ENCODE measurements at regions not wholly inside any gene's neighbourhood (a gene's known extent, or its start where the extent isn't known, plus 50 kb on each side); places are given as distances from the start of the nearest gene placed in this dataset.

GRCh38 chr10:125294109-125294508, 133.7 kb upstream of the CTBP2 start (continued):
- TF ChIP-seq CTCF (IDR thresholded peaks at IDR 0.05) (no peak), TAF1 (IDR thresholded peaks at IDR 0.05; ENCODE audit: borderline replicate concordance, low read depth, low read length) (no peak), CHD2 (IDR thresholded peaks at IDR 0.05; ENCODE audit: low read length, partially characterized antibody) (no peak), EP300 (IDR thresholded peaks at IDR 0.05; ENCODE audit: borderline replicate concordance in 1 of 2, low read depth in 1 of 2, low read length in 1 of 2) (no peak), TEAD4 (IDR thresholded peaks at IDR 0.05; ENCODE audit: borderline replicate concordance, insufficient read depth) (no peak), RXRA (IDR thresholded peaks at IDR 0.05; ENCODE audit: borderline replicate concordance, low read depth) (no peak), RFX5 (IDR thresholded peaks at IDR 0.05; ENCODE audit: low read length) (no peak), RAD21 (IDR thresholded peaks at IDR 0.05; ENCODE audit: low read length) (no peak), SIN3A (IDR thresholded peaks at IDR 0.05; ENCODE audit: borderline replicate concordance, low read depth, low read length) (no peak), FOXJ3 (CRISPR knock-in tag; IDR thresholded peaks at IDR 0.05) (no peak), GATA2 (CRISPR knock-in tag; IDR thresholded peaks at IDR 0.05) (no peak), USF1 (IDR thresholded peaks at IDR 0.05; ENCODE audit: borderline replicate concordance, low read depth) (no peak)

GRCh38 chr10:125291836-125292235, 131.5 kb upstream of the CTBP2 start:
- ChIA-PET POLR2A (no interaction called here), CTCF (no interaction called here)
- Histone ChIP-seq H3K36me3 (replicated peaks in 1 of 2; ENCODE audit: control insufficient read depth in 1 of 2, insufficient read depth in 2 of 2, low read length in 1 of 2) (no peaks in the 10 kb centered on the region), H3K4me2 (no peak overlapping the region), H3F3A (replicated peaks; ENCODE audit: insufficient read depth) (no peaks in the 10 kb centered on the region), H3K4me1 (ENCODE audit: control insufficient read depth in 1 of 2, insufficient read depth in 2 of 2, low read depth in 1 of 2, low read length in 1 of 2) (no peaks in the 10 kb centered on the region; a peak in 1 of 4 replicates), H3K9ac (no peak overlapping the region), H3K27ac (ENCODE audit: low read depth in 2 of 2, low read length in 1 of 2) (no peak overlapping the region), H3K79me2 (ENCODE audit: insufficient read depth) (no peaks in the 10 kb centered on the region), H2AFZ (ENCODE audit: low read depth) (no peak overlapping the region), H3K4me3 (ENCODE audit: low read depth in 2 of 2, low read length in 1 of 2) (no peak overlapping the region), H3K9me3 (no peaks in the 10 kb centered on the region), H4K20me1 (ENCODE audit: insufficient read depth) (no peaks in the 10 kb centered on the region), H3K27me3 (ENCODE audit: insufficient read depth) (no peaks in the 10 kb centered on the region), H3K9me2 (no peaks in the 10 kb centered on the region)
- WGBS (ENCODE audit: low lambda C conversion rate) = 58% methylated on average over 9 of the region's 9 CpGs
- no peak for TF ChIP-seq MXI1 (IDR thresholded peaks at IDR 0.05; ENCODE audit: low read depth, low read length)
- DNase-seq = no peak

- Histone ChIP-seq H3K36me3 (replicated peaks in 1 of 2; ENCODE audit: control insufficient read depth in 1 of 2, insufficient read depth in 2 of 2, low read length in 1 of 2) (no peaks in the 10 kb centered on the region), H3F3A (replicated peaks; ENCODE audit: insufficient read depth) (no peaks in the 10 kb centered on the region), H3K27me3 (ENCODE audit: insufficient read depth) (no peaks in the 10 kb centered on the region), H3K9ac (no peak overlapping the region), H2AFZ (ENCODE audit: low read depth) (no peak overlapping the region), H3K4me1 (ENCODE audit: control insufficient read depth in 1 of 2, insufficient read depth in 2 of 2, low read depth in 1 of 2, low read length in 1 of 2) (no peaks in the 10 kb centered on the region), H3K9me2 (no peaks in the 10 kb centered on the region), H4K20me1 (ENCODE audit: insufficient read depth) (no peaks in the 10 kb centered on the region), H3K9me3 (no peaks in the 10 kb centered on the region), H3K4me2 (no peak overlapping the region), H3K4me3 (ENCODE audit: low read depth in 2 of 2, low read length in 1 of 2) (no peak overlapping the region), H3K27ac (ENCODE audit: low read depth in 2 of 2, low read length in 1 of 2) (no peak overlapping the region), H3K79me2 (ENCODE audit: insufficient read depth) (no peaks in the 10 kb centered on the region)
- 32% methylated on average over 1 of the region's 1 CpG for WGBS (ENCODE audit: low lambda C conversion rate)
- no peak for DNase-seq
- ChIA-PET POLR2A (no interaction called here), CTCF (interaction anchor here (0.7 kb wide), 1 partner anchor 1340 kb away, joined by 3 read pairs; no protein-coding TSS in a partner anchor)
- TF ChIP-seq FOSL2 (IDR thresholded peaks at IDR 0.05; ENCODE audit: borderline replicate concordance, low read depth) (no peak), RXRA (IDR thresholded peaks at IDR 0.05; ENCODE audit: borderline replicate concordance, low read depth) (no peak), GATA2 (CRISPR knock-in tag; IDR thresholded peaks at IDR 0.05) (no peak), TCF12 (IDR thresholded peaks at IDR 0.05) (no peak), MXI1 (IDR thresholded peaks at IDR 0.05; ENCODE audit: low read depth, low read length) (no peak), JUND (IDR thresholded peaks at IDR 0.05) (no peak), IRF3 (IDR thresholded peaks at IDR 0.05; ENCODE audit: low read depth, low read length) (no peak), RFX5 (IDR thresholded peaks at IDR 0.05; ENCODE audit: low read length) (no peak), EZH2phosphoT487 (IDR thresholded peaks at IDR 0.05; ENCODE audit: borderline replicate concordance, low read depth) (no peak), ELF1 (IDR thresholded peaks at IDR 0.05) (no peak), MAX (IDR thresholded peaks at IDR 0.05; ENCODE audit: low read depth) (no peak)
Observed at GRCh38 chr10:125289461-125289860, 129.1 kb upstream of the CTBP2 start.

Data from SK-N-SH (cell line).